ENCODE measurements at regions not wholly inside any gene's neighbourhood (a gene's known extent, or its start where the extent isn't known, plus 50 kb on each side); places are given as distances from the start of the nearest gene placed in this dataset.

DNA sequence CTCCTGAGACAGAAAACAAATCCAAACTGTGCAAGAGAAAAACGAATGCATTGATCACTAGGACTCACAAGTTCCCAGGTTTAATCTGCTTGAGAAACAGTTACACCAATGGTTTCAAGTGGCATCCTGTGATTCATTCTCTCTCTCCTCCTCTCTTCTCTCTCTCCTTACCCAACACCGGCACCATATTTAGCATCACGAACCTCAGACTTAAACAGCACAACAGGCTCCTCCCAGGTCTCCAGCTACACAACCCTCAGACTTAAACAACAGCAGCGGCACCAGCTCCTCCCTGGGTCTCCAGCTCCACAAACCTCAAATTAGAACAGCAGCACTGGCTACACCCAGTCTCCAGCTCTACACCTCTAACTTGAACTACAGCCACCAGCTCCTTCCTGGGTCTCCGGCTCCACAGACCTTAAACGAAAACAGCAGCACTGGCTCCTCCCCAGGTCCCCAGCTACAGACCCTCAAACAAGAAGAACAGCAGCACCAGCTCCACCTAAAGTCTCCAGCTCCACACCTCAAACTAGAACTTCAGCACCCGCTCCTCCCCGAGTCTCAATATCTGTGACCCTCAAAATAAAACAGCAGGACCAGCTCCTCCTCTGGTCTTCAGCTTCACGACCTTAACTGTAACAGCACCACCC lies 355.9 kb downstream of the PREX1 start:
- TF ChIP-seq JUN (CRISPR knock-in tag; IDR thresholded peaks at IDR 0.05) (no peak), NR2F6 (IDR thresholded peaks at IDR 0.05) (no peak), NR2F6 (CRISPR knock-in tag; IDR thresholded peaks at IDR 0.05) (no peak), KDM5A (IDR thresholded peaks at IDR 0.05; ENCODE audit: borderline replicate concordance, low read length) (no peak), ZNF766 (CRISPR knock-in tag; IDR thresholded peaks at IDR 0.05; ENCODE audit: borderline replicate concordance) (no peak), POLR2AphosphoS5 (IDR thresholded peaks at IDR 0.05; ENCODE audit: low read depth, low read length) (no peak)
- TF ChIP-seq, protein P1, sequence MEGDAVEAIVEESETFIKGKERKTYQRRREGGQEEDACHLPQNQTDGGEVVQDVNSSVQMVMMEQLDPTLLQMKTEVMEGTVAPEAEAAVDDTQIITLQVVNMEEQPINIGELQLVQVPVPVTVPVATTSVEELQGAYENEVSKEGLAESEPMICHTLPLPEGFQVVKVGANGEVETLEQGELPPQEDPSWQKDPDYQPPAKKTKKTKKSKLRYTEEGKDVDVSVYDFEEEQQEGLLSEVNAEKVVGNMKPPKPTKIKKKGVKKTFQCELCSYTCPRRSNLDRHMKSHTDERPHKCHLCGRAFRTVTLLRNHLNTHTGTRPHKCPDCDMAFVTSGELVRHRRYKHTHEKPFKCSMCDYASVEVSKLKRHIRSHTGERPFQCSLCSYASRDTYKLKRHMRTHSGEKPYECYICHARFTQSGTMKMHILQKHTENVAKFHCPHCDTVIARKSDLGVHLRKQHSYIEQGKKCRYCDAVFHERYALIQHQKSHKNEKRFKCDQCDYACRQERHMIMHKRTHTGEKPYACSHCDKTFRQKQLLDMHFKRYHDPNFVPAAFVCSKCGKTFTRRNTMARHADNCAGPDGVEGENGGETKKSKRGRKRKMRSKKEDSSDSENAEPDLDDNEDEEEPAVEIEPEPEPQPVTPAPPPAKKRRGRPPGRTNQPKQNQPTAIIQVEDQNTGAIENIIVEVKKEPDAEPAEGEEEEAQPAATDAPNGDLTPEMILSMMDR (CRISPR knock-in tag; IDR thresholded peaks at IDR 0.05): no peak
